ENCODE measurements at regions not wholly inside any gene's neighbourhood (a gene's known extent, or its start where the extent isn't known, plus 50 kb on each side); places are given as distances from the start of the nearest gene placed in this dataset.

DNA sequence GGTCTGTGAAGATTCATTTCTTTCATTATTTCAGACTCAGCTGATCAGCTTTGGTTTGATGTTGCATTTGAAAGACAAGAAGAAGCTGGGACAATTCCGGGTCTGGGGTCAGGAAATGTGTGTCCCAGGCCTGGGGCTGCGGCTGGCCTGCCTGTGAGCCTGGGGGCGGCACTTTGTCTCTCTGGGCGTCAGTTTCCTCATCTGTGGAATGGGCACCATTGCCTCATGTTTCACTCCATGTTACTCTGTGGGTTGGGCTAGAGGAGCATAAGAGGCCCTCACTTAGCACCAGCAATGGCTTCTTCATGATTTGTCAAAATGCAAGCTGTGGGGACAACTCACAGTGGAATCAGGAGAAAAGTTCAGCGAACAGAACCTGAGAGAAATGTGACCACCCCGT, 570.1 kb downstream of the VRK1 start:
- no peak for DNase-seq

DNA sequence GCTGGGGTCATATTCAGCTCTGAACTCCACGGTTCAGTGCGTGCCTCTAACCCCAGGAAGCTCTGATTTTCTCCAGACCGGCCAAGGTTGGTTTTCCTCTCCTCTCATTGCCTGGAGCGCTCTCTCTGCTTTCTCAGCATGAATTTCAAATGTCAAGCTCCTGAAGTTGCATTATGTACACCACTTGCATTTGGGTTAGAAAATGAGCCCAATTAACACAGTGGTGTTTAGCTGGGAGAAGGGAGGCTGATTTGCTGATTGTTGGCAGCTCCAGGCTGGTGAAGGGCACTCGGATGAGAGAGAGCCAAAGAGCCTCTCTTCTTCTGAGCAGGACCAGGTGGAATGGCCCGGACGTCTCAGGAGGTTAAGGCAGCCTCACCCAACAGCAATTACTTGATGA, 570.9 kb downstream of the VRK1 start:
- DNase-seq, result no peak

DNA sequence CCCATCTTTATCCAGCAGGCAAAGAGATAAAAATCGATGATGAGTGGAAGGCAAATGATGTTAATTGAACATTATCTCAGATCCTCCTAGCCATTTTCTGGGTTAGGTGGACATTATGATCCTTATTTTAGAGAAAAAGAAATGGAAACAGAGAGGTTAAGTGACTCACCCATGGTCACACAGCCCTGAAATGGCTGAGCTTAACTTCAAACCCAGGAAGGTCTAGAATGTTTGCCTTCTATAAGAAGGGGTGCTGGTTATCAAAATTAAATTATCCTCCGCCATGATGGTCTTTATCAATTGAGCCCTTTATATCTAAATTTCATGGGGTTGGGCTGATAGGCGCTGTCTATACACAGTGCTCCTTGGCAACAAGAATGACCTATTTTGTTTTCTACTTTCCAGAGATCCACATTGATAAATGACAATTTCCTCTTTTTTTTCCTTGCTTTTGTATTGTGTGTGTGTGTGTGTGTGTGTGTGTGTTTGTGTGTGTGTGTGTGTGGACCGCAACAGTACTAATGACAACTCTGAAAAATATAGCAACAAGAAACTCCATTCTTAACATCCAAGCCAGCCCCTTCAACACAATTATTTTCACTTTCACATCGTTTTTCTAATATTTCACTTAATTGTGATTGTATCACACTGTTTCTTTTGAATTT, 571.9 kb downstream of the VRK1 start:
- DNase-seq, result no peak

DNA sequence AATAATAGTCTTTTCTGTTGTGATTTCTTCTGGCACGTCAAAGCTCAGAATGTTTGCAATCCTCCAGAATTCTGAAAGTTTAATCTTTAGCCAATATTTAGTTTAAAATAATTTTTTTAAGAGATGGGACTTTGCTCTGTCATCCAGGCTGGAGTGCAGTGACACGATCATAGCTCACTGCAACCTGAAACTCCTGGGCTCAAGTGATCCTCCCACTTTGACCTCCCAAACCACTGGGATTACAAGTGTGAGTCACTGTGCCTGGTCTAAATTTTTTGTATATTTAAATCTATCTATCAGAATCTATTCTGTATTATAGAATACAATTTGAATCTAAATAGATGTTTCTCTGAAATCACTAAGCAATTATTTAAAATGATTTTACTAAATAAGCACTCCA, 572.7 kb downstream of the VRK1 start:
- no peak for DNase-seq

DNA sequence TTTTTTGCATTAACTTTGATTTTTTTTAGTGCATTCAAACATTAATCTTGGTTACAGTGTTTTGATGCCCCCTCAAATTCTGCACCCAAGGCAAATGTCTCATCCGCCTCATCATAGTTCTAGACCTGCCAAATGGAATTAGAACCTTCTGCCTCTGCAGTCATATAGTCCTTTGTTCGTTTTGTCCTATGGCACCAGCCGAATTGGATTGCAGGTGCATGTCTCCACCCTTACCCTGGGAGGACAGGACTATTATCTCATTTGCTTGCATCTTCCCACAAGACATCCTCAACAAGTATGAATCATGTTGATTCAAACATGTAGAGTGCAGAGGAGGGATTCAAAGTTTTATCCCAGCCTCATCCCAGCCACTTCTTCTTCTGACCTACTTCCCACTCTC, 579.1 kb downstream of the VRK1 start:
- no peak for DNase-seq

DNA sequence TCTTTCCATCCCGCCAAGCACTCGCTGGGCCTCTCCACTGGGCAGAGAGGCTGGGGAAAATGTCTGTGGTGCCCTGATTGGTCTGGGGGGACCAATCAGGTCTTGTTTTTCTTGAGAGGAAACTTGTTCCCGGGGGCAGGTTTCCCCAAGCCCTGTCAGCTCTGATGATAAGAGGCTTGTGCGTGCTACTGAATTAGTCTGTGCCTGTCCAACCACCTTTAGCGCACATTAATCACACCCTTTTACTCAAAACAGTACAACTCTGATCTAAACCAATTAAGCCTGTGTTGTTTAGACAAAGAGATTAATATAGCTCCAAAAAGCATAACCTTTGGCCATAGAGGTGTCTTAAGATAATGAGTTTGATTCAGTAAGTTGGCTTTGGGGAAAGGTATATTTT, 580.4 kb downstream of the VRK1 start:
- no peak for DNase-seq

DNA sequence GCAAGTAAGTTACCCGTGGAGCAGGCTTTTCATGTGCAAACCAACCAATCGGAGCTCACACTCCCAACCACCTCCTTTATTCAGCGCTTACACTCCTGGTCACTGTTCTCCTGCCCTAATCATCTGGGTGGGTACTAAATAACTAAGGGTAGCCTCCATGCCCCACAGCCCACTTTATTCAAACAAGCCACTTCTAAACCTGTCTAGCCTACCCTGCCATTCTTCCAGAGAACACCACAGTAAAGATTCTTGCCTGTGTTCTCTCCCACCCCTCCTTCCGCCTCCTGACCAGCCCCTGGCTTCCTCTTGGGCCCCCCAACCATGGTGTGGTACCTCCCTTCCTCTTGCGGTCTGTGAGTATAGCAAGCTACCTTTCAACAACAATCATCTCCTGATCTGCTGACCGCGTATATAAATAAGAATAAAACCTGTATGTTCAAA, 581.9 kb downstream of the VRK1 start:
- no peak for DNase-seq

DNA sequence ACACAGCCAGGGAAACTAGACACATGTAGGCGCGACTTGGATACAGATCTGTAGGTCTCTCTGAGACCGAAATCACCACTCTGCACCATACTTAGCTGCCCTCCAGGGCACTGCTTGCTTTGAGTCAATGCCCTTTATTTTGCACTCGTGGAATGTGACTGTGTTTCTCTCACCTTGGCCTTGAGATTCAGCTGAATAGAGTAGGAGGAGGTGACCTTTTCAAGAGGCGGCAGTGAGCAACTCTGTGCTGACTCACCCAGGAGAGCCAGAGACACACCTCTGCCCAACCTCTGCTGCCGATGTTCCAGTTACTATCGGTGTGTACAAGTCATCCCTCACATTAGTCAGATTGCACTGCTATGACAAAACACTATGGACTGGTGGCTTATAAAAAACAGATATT, 583.4 kb downstream of the VRK1 start:
- no peak for DNase-seq

DNA sequence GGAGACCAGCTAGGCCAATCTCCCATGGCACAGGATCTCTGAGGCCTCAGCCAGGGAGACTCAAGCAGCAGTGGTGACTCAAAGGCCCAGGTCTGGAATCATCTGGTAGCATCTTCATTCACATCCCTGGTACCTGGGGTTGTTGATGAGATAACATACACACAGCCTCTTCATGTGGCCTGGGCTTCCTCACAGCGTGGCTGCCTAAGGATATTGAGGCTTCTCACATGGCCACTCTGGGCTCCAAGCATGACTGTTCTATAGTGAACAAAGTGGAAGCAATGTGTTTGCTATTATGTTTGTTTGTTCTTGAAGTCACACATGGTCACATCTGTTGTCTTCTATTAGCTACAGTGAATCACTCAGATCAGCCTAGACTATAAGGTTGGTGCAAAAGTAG, 584.1 kb downstream of the VRK1 start:
- DNase-seq, result no peak

DNA sequence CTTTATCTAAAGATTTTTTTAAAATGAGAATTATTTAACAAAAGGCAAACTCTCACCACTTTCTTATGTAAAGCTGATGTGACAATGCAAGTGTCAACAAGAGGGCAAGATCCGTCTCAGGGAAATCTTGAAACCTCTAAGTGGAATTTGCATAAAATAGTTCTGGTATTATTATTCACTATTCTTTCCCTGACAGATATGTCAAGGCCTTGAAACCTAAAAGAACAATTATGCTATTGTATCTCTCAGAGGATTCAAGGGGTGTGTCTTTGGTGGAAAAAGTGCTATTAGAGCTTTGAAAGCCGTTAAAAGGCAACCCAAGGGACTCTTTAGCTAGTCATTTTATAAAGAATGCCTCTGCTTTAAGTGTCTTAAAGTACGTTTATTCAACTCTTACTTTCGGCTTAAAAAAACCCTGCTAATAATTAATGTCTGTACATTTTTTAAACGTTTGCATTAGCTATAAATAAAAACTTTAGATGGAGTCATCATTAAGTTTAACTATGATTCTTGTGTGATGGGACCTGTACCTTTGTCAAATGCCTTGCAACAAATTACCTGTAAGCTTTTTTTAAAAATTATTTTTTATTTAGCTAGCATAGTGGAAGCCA, 585.5 kb downstream of the VRK1 start:
- DNase-seq, result no peak

DNA sequence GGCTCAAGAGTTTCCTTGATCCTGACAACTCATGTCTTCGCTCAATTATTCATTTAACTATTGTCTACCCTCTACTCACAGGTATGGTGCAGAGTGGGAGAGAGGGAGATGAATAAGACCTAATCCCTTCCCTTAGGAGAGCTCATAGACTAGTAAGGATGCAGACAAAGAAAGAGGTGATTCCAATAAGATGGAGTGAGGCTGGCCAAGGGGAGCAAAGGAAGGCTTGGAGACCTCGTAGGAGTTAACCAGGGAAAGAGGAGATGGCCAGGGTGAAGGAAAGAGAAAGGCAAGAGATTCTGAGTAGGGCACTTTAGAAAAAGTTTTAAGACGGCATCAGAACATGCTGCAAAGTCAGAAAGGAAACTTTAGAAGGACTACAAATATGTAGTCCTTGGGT, 588.5 kb downstream of the VRK1 start:
- no peak for DNase-seq

DNA sequence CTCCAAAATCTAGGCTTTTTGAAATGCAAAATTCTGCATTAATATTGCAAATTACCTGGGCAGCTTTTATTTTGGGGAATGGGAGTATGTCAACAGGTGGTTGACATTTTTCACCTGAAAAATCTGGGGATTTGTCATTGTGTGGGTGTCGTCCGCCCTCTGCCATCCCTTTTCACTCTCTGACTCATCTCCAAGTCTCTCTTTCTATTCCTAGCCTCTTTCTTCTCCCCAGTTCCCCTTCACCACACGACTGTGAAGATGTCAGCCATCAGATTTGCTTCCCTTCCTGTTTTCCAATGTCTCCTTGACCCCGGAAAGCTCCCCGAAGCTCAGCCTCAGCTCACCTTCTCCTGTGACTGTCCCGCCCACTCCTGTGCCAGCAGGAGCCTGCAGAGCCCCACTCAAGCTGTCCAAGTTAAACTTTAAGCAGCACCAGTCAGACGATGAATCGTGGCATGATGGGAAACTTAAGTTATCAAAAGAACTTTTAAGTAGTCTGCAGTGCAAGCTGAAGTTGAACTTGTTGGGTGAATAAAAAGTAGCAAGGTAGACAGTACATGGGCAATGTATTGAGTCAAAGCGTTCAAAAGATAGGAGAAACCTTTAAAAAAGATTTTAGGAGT, 590.2 kb downstream of the VRK1 start:
- no peak for DNase-seq

DNA sequence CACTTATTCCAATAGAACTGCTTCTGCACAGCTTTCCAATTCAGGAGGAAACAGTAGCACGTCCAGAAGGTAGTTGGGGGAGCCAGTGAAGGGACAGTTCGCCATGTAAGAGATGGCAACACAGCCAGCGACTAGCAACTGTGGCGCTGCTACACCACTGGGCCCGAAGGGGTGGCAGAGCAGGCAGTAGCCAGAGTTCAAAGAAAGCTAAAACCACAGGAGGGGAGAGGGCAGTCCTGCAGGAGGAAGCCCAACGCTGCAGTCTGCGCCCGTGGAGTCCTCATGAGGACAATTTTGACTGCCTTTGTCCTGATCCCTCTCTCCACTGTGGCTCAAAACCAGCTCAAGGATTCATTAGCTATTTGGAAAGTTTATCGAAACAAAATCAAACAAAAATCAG, 591.2 kb downstream of the VRK1 start:
- no peak for DNase-seq

DNA sequence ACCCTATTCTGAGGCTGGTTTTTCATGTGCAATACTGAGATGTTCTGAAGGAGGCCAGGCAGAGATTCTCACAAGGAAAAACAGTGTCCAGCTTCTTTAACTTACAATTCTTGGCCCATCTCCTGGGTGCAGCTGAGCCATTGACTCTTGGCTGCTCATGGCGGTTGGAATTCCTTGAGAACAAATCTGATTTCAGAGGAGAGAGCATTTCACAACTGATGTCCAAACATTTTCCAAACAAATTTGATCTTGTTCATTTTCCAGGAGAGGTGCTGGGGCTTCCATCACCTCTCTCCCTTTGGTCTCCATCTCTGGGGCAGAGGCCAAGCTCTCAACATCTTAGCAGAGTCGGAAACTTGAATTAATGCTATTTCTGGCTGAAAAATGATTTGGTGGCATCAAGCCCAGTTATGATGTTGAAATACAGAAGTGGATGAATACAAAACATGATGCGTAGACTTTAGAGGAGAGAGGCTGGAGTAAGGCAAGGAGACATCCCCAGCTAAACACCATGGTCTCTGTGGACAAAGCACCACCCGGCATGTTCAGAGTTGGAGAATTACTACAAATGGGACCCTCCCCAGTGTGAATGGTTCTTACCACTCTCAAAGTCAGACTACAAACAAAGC, 593.0 kb downstream of the VRK1 start:
- DNase-seq, result no peak

DNA sequence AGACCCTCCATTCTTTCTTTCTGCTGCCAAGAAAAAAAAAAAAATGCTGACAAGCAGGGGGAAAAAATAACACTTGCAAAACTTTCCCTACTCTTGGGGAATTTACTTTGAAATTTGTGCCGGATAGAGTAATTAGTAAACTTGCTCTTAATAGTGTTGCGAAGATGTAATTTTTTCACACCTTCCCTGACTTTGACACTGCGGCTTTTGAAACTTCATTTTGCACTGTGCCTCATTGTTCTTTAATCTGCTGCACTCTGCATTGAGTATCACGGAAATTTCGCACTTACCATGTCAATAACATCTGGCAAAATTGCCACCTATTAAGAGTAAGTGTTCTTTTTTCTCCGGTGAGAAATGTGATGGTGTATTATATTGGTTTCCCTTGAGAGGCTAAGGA, 596.1 kb downstream of the VRK1 start:
- no peak for DNase-seq

DNA sequence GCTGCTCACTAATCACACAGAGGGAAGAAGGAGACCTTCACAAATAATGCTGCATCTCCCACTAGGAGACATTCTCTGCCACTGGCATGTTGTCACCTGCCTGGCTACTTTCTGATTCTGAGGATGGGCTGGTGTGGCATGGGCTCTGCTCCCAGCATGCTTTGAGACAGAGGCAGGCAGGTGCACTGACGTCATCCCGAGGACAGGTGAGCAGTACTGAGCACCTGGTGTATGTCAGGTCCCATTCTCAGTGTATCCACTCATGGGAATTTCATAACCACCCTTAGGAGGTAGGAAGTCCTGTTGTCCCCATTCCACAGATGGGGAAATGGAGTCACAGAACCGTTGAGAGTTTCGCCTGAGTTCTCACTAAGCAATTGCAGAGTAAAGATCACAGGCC, 597.9 kb downstream of the VRK1 start:
- no peak for DNase-seq

DNA sequence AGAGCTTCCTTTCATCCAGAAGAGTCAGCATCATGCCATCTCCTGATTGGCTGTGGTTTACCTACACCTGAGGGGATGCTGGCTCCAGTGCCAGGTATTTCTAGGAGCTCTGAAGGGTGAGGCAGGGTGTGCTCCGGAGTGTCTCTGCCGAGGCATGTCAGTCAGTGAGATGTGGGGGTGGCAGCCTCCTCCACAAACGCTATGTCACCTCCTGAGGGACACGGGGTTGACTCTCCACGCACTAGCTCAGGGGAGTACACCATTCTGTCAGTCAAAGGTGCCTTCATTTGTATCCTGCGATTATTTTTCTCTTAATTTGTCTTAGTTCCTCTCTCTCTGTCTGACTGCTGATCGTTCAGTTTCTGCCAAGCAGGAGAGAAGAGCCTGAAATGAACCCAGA, 604.5 kb downstream of the VRK1 start:
- no peak for DNase-seq

DNA sequence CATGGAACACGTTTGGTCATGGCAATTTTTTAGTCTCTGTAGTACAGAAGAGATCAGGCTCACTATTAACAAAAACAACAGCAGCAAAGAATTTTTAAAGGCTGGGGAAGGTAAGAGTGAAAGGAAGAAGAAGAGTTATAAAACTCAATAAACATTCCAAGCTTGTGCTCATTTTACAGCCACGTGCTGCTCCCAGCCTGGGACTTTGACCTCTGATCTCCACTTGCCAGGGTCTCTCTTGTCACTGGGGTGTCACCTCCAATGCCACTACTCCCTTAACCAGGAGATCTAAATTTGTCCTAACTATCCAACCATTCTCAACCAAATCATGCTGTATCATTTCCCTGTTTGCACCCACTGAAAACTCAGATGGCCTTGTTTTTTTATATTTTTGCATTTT, 605.1 kb downstream of the VRK1 start:
- DNase-seq, result no peak

DNA sequence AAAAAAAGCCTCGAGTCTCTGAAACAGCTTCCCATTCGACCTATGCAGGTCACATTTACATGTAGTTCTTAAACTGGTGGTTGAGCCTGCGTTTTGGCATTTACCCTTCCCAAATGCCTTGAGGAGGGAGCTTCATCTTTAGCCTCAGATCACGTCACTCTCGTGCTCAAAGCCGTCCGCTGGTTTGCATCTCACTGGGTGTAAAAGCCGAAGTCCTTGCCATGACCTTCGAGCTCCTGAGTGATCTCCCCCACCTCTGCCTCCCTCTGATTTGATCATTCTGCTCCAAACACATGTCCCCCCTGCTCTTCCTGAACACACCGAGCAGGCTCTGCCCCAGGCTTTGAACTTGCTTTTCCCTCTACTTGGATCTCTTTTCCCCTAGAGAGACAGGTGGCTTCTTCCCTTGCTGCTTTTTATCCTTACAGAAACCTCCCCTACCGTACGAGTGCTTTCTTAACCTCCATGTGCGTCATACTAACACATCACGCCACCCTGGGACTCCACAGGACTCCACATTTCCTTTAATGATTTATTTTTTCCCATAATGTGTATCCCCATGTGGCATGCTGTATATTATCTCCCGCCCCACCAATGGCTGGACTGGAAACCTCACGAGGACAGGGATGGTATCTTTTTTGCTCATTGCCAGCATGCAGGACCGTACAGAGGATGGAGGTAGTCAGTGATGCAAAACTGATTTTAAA, 610.7 kb downstream of the VRK1 start:
- DNase-seq, result no peak

DNA sequence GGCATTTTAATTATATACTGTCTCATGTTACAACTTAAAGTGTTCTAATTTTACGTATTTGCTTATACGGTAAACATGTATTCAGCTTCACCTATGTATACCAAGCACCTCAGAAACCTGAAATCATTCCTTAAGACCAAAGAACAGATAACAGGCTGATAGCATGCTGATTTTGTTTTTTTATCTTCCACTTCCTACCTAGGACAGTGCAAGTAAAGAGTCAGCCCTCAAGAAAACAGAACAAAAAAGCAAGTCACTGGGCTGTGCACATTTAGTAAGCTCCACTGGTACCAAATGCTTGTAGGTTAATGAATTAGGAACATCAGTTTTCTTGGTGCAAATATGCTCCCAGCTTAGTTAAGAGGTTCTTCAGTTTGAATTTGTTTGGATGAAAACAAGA, 611.3 kb downstream of the VRK1 start:
- no peak for DNase-seq

DNA sequence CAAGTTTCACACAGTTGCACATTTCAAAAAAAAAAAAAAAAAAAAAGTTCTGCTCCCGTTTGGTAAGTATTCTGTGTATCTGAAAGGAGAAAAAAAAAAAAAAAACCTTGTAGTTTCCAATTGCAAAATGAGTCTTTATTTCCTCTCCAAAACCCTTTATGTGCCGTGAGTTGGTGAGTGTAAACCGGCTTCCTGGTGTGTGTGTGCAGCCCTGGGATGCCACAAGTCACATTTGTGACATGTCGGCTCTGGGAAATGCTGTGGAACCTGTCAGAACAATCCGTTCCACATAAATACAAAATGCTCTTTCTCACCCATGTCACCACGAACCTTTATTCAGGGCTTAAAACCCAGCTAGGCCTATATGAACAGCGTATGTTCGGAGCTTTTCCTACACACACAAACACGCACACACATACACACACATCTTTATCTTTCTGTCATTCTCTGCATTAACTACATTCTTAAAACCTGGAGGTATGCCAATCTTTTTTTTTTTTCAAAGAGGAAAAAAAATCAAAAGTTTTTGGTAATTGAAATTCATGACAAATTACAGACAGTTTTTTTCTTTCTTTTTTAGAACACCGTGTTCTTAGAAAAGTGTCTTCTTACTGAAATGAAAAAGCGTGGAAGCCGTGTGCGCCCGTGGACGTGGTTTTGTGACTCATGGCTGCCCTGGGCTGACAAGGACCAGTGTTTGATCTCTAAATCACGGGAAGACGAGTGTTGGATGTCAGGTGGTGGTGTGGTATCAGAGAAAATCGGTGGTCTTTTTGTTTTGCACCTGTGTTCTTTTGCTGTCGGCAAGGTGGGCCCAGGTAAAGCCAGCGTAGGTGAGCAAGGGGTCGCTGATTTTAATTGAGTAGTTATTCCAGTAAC, 612.0 kb downstream of the VRK1 start:
- no peak for DNase-seq
